CD14-positive monocyte (primary cell): ENCODE measurements at regions not wholly inside any gene's neighbourhood (a gene's known extent, or its start where the extent isn't known, plus 50 kb on each side); places are given as distances from the start of the nearest gene placed in this dataset.

Source experiments
- DNase-seq, 3 donors: peaks; one replicate each; pipeline ENCODE4 v3.0.0-alpha.2; 2011 to 2022
- H2AFZ ChIP-seq: 2 replicates; pipeline ENCODE4 v1.6.0; 2012; ENCODE audit warnings: mild to moderate bottlenecking, low read depth, low read length, inconsistent platforms; ENCODE audit not compliant: insufficient read depth, poor library complexity, severe bottlenecking
- H3K27ac ChIP-seq, 2 donors: 1 replicate in 1 of 2; 2 replicates in 1 of 2; pipeline ENCODE4 v1.5.1; 2012 to 2013; ENCODE audit warnings: low read length in 2 of 2, control low read depth in 1 of 2, inconsistent platforms in 1 of 2, low read depth in 1 of 2, mild to moderate bottlenecking in 1 of 2
- H3K27me3 ChIP-seq, 2 donors: one replicate each; pipeline versions ENCODE4 v1.6.0 to v1.6.1; 2011 to 2013; ENCODE audit warnings: low read length in 2 of 2; ENCODE audit not compliant: control insufficient read depth in 2 of 2, insufficient read depth in 2 of 2
- H3K36me3 ChIP-seq, 2 donors: replicated peaks in 1 of 2; 1 replicate in 1 of 2; 2 replicates in 1 of 2; pipeline versions ENCODE4 v1.5.1 to v1.6.1; 2012 to 2013; ENCODE audit warnings: low read length in 2 of 2, control low read depth in 1 of 2, inconsistent platforms in 1 of 2, mild to moderate bottlenecking in 1 of 2; ENCODE audit not compliant: insufficient read depth in 2 of 2, control insufficient read depth in 1 of 2
- H3K4me1 ChIP-seq, 2 donors: 1 replicate in 1 of 2; 2 replicates in 1 of 2; pipeline versions ENCODE4 v1.5.1 to v1.6.1; 2012 to 2013; ENCODE audit warnings: low read length in 2 of 2, control low read depth in 1 of 2, inconsistent platforms in 1 of 2, mild to moderate bottlenecking in 1 of 2, moderate library complexity in 1 of 2; ENCODE audit not compliant: insufficient read depth in 2 of 2, control insufficient read depth in 1 of 2
- H3K4me2 ChIP-seq: replicated peaks from 2 replicates; pipeline ENCODE3; 2012; ENCODE audit warnings: low read length, moderate library complexity, mild to moderate bottlenecking; ENCODE audit not compliant: poor library complexity, severe bottlenecking; ENCODE audit errors: extremely low read depth
- H3K4me3 ChIP-seq, 3 experiments: fragments of 200-600 bp in 1 of 3; sonication (generic) in 1 of 3; replicated peaks in 1 of 3; 1 replicate in 2 of 3; 2 replicates in 1 of 3; pipeline ENCODE4 v1.5.1; 2011 to 2013; ENCODE audit warnings: low read length in 3 of 3, mild to moderate bottlenecking in 3 of 3, control low read depth in 2 of 3, low read depth in 2 of 3, inconsistent platforms in 1 of 3, moderate library complexity in 1 of 3
- H3K79me2 ChIP-seq: 2 replicates; pipeline ENCODE4 v1.6.0; 2012; ENCODE audit warnings: mild to moderate bottlenecking, control low read depth, inconsistent platforms, low read length, moderate library complexity; ENCODE audit not compliant: insufficient read depth
- H3K9ac ChIP-seq: 2 replicates; pipeline ENCODE4 v1.6.0; 2017; ENCODE audit warnings: low read length, mild to moderate bottlenecking; ENCODE audit not compliant: insufficient read depth, poor library complexity, severe bottlenecking
- H3K9me3 ChIP-seq, 2 donors: replicated peaks in 1 of 2; 1 replicate in 1 of 2; 2 replicates in 1 of 2; pipeline versions ENCODE4 v1.5.1 to v1.6.1; 2012 to 2013; ENCODE audit warnings: low read length in 2 of 2, control low read depth in 1 of 2; ENCODE audit not compliant: control insufficient read depth in 1 of 2, insufficient read depth in 1 of 2
- H4K20me1 ChIP-seq: 2 replicates; pipeline ENCODE4 v1.6.0; 2012; ENCODE audit warnings: mild to moderate bottlenecking, low read length, control low read depth, moderate library complexity; ENCODE audit not compliant: insufficient read depth
- H3K27ac Mint-ChIP-seq, 7 donors: one replicate each; pipeline ENCODE4 v1.8.0; 2020; ENCODE audit warnings: mild to moderate bottlenecking in 7 of 7, mixed read lengths in 7 of 7, moderate library complexity in 6 of 7, inconsistent platforms in 2 of 7
- H3K27me3 Mint-ChIP-seq, 3 donors: one replicate each; pipeline ENCODE4 v1.8.0; 2021 to 2022; ENCODE audit warnings: low read depth in 3 of 3, mild to moderate bottlenecking in 3 of 3, mixed read lengths in 3 of 3, moderate library complexity in 3 of 3, inconsistent platforms in 1 of 3
- H3K36me3 Mint-ChIP-seq, 2 donors: one replicate each; pipeline ENCODE4 v1.8.0; 2020; ENCODE audit warnings: mixed read lengths in 2 of 2, inconsistent platforms in 1 of 2, mild to moderate bottlenecking in 1 of 2
- H3K4me1 Mint-ChIP-seq: one replicate; pipeline ENCODE4 v1.8.0; 2020; ENCODE audit warnings: mild to moderate bottlenecking, mixed read lengths
- H3K4me3 Mint-ChIP-seq, 2 donors: one replicate each; pipeline ENCODE4 v1.8.0; 2020; ENCODE audit warnings: mild to moderate bottlenecking in 2 of 2, mixed read lengths in 2 of 2, moderate library complexity in 1 of 2
- H3K9me3 Mint-ChIP-seq, 7 donors: one replicate each; pipeline ENCODE4 v1.8.0; 2020 to 2022; ENCODE audit warnings: mixed read lengths in 7 of 7, mild to moderate bottlenecking in 6 of 7, moderate library complexity in 6 of 7, inconsistent platforms in 2 of 7
- CTCF ChIP-seq: fragments of 200-600 bp; IDR thresholded peaks from one replicate; pipeline ENCODE4 v1.8.0; 2022; ENCODE audit warnings: antibody characterized with exemption, mild to moderate bottlenecking
- whole genome bisulfite sequencing: methylation state at CpG from one replicate; pipeline ENCODE4 v1.1.5; 2013; ENCODE audit warnings: missing lambda C conversion rate; ENCODE audit not compliant: insufficient coverage; 5-methylcytosine and 5-hydroxymethylcytosine counted together
- intact Hi-C, 2 donors: fragments of 100-400 bp; cut with micrococcal nuclease; formaldehyde crosslinking; loops; one replicate each; pipeline versions ENCODE4 v1.15.0 to v1.15.1; 2023

- H3K27ac ChIP-seq = no peak overlapping the region
- DNase-seq = no peak
These were observed 61.8 kb upstream of the PRSS23 start for GRCh38 chr11:86738568-86738967.

GRCh38 chr11:86737737-86738136 is 62.6 kb upstream of the PRSS23 start:
- H3K9me3 ChIP-seq = no peaks in the 10 kb centered on the region
- no peaks in the 10 kb centered on the region for H3K27me3 ChIP-seq
- H3K4me1 Mint-ChIP-seq = peaks cover 13% of the 10 kb centered on the region
- no peak for DNase-seq
- H2AFZ ChIP-seq = no peak overlapping the region
- no peaks in the 10 kb centered on the region for H3K9me3 Mint-ChIP-seq
- H3K4me3 Mint-ChIP-seq = no peak overlapping the region
- H3K4me1 ChIP-seq = peaks cover 6 to 10% of the 10 kb centered on the region in 2 donors
- H3K27me3 Mint-ChIP-seq = peaks cover 0 to 2% (median 1%) of the 10 kb centered on the region in 3 donors
- no peak for TF ChIP-seq CTCF
- no peaks in the 10 kb centered on the region for H3K79me2 ChIP-seq
- no peak overlapping the region for H3K27ac Mint-ChIP-seq
- intact Hi-C loops = no loop called here
- no peak overlapping the region for H3K4me2 ChIP-seq
- no peaks in the 10 kb centered on the region for H4K20me1 ChIP-seq
- H3K9ac ChIP-seq = no peak overlapping the region
- H3K4me3 ChIP-seq = no peak overlapping the region
- H3K36me3 Mint-ChIP-seq = no peaks in the 10 kb centered on the region
- no peaks in the 10 kb centered on the region for H3K36me3 ChIP-seq
- H3K27ac ChIP-seq = no peak overlapping the region

More at GRCh38 chr11:86738568-86738967, 61.8 kb upstream of the PRSS23 start:
- Histone ChIP-seq H3K79me2 (no peaks in the 10 kb centered on the region), H3K36me3 (no peaks in the 10 kb centered on the region), H3K4me3 (no peak overlapping the region), H2AFZ (no peak overlapping the region), H4K20me1 (no peaks in the 10 kb centered on the region), H3K27me3 (no peaks in the 10 kb centered on the region), H3K9me3 (no peaks in the 10 kb centered on the region), H3K4me2 (no peak overlapping the region), H3K4me1 (peaks cover 6 to 17% of the 10 kb centered on the region in 2 donors), H3K9ac (no peak overlapping the region)
- no CpG with 5 or more reads among the region's 2 CpGs for WGBS
- no peaks in the 10 kb centered on the region for H3K36me3 Mint-ChIP-seq
- H3K4me3 Mint-ChIP-seq = no peak overlapping the region
- H3K4me1 Mint-ChIP-seq = peaks cover 19% of the 10 kb centered on the region
- H3K27me3 Mint-ChIP-seq = peaks cover 0 to 2% (median 1%) of the 10 kb centered on the region in 3 donors
- H3K9me3 Mint-ChIP-seq = no peaks in the 10 kb centered on the region
- TF ChIP-seq CTCF = no peak
- H3K27ac Mint-ChIP-seq = peak overlapping the region in 1 of 7 donors; percentile 9
- intact Hi-C loops = no loop called here
